IPS-15b (cell line): ENCODE measurements at regions not wholly inside any gene's neighbourhood (a gene's known extent, or its start where the extent isn't known, plus 50 kb on each side); places are given as distances from the start of the nearest gene placed in this dataset.

ENCODE experiments used
- H3K27me3 ChIP-seq: one replicate; pipeline ENCODE4 v1.6.1; 2013; ENCODE audit warnings: low read length; ENCODE audit not compliant: control insufficient read depth, insufficient read depth
- H3K36me3 ChIP-seq: one replicate; pipeline ENCODE4 v1.6.1; 2013; ENCODE audit warnings: low read length; ENCODE audit not compliant: control insufficient read depth, insufficient read depth
- H3K4me1 ChIP-seq: one replicate; pipeline ENCODE4 v1.6.1; 2013; ENCODE audit warnings: mild to moderate bottlenecking, low read length; ENCODE audit not compliant: control insufficient read depth, insufficient read depth
- H3K4me3 ChIP-seq: one replicate; pipeline ENCODE4 v1.5.1; 2013; ENCODE audit warnings: low read depth, low read length
- H3K9ac ChIP-seq: one replicate; pipeline ENCODE4 v1.6.1; 2013; ENCODE audit warnings: low read depth, mild to moderate bottlenecking, low read length
- H3K9me3 ChIP-seq: one replicate; pipeline ENCODE4 v1.6.1; 2013; ENCODE audit warnings: mild to moderate bottlenecking, low read length; ENCODE audit not compliant: control insufficient read depth, insufficient read depth

- Histone ChIP-seq H3K9me3 (no peaks in the 10 kb centered on the region), H3K4me1 (no peaks in the 10 kb centered on the region), H3K36me3 (no peaks in the 10 kb centered on the region), H3K4me3 (no peak overlapping the region), H3K9ac (no peak overlapping the region), H3K27me3 (no peaks in the 10 kb centered on the region)
These were observed 299.7 kb downstream of the QKI start for GRCh38 chr6:163714179-163714578.

DNA sequence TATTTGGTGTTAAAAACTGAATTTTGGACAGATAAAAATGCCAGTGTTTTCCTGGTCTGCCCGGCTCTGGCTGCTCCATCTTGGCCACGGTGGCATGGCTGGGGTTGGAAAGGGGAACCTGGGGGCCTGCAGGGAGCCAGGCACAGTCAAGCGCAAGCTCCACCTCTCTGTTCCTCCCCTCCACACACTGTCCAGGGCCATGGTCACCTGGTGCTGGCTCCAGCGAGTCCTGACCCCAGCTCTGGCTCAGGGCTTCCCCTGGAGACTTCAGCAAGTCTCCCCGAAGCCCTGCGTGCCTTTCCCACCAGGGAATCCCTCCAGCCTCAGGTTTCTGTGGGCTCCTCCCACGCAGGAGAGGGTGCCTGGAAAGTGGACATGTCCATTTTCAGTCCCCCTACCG lies 298.5 kb downstream of the QKI start:
- Histone ChIP-seq H3K9ac (no peak overlapping the region), H3K36me3 (no peaks in the 10 kb centered on the region), H3K4me1 (no peaks in the 10 kb centered on the region), H3K4me3 (no peak overlapping the region), H3K9me3 (no peaks in the 10 kb centered on the region), H3K27me3 (no peaks in the 10 kb centered on the region)

DNA sequence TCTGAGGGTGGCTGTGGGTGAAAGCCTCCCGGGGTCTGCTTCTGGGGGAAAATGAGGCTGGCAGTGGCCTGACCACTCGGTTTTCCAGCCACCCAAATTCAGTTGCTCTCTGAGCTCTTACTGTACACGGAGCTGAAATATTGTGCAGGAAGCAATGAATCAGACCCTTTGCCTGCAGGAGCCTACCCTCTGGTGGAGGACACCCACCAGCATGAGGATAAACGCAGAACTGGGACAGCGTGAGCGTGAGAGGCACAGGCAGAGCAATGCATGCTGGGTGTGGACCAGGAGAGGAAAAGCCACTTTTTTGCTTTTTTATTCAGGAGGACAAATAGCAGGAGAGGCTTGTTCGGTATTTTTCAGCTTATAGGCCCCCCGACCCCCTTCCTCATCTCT lies 298.0 kb downstream of the QKI start:
- Histone ChIP-seq H3K9me3 (no peaks in the 10 kb centered on the region), H3K4me1 (no peaks in the 10 kb centered on the region), H3K4me3 (no peak overlapping the region), H3K9ac (no peak overlapping the region), H3K36me3 (no peaks in the 10 kb centered on the region), H3K27me3 (no peaks in the 10 kb centered on the region)

DNA sequence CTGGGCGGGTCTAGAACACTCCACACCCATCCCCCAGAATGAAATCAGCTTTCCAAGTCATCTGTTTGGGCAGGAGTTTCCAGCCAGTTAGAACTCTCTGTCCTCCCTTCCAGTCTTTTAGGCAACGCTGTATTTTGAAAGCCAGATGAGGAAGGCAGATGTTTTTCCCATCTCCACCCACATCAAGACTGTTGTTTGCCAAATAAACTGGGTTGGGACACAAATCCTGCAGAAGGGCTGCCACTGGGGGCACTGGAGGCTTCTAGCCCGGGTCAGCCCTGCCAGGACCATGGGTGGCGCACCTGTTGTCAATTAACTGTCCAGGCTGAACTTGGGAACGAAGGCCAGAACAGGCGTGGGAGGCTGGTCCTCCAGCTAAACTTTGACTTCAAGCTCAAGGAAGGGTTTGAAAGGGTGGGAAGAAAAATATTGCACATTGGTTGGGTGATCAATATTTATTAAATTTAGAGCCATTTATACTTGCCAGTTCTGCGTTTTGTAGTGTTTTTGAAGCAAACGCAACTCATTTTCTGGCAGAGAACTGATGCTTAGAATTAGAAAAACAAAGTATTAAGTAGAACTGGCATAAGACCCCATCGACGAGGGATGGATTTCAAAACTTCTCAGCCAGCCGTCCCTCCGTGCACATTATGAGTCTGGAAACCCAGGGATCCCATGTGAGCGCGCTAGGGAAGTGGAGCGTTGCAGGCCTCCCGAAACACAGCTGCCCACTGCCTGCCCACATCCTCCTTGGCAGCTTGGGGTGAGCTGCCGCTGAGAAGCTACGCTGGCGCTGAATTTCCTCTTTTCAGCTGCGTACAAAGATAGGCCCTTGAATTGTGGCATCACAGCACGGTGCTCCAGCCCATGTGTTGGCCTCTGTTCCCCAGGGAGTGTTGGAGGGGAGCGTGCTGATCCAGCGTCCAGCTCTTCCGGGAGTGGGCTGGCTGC lies 297.4 kb downstream of the QKI start:
- Histone ChIP-seq H3K4me1 (no peaks in the 10 kb centered on the region), H3K27me3 (no peaks in the 10 kb centered on the region), H3K36me3 (no peaks in the 10 kb centered on the region), H3K9ac (no peak overlapping the region), H3K9me3 (no peaks in the 10 kb centered on the region), H3K4me3 (no peak overlapping the region)

DNA sequence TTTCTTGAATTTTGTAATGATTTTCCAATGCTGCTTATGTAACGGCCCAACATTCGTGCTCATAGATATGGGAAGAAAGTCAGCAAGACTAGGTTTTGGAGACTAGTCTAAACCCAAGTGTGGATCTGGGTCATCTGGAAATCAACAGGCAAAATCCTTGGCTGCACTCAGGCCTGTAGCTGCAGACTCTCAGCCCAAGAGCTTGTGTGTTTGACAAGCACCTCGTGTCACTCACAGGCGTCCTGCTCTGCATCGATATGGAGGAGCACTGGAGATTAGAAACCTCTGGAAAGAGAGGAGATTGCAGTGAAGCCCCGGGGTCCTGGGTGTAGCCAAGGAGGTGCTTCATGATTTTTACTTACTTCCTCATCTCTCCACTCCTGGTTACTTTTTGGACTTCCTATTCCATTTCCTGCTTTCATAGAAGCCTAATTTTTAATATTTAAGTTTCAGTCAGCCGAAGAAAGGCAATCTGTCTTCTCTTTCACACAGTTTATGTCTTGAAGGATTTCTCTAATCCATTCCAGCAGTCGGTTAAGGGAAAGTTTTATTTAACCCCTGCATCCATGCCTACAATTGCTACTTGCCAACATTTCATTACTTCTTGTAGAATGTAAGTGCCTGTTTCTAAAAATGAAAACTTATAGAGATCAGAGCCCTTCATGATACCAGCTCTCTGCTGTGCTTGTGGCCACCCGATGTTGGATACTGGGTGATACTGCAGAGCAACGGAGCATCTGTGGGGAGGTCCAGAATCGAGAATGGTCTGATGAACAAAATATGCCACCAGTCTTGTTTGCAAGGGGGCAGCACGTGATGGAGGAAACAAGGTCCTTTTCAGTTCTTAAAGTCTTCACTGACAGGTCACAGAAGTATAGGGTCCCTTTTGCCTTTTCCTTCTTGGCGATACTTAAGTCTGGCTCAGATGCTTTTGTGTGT lies 296.3 kb downstream of the QKI start:
- no peaks in the 10 kb centered on the region for H3K27me3 ChIP-seq
- no peaks in the 10 kb centered on the region for H3K9me3 ChIP-seq
- H3K9ac ChIP-seq, result no peak overlapping the region
- no peaks in the 10 kb centered on the region for H3K4me1 ChIP-seq
- H3K4me3 ChIP-seq, result no peak overlapping the region
- H3K36me3 ChIP-seq, result no peaks in the 10 kb centered on the region

DNA sequence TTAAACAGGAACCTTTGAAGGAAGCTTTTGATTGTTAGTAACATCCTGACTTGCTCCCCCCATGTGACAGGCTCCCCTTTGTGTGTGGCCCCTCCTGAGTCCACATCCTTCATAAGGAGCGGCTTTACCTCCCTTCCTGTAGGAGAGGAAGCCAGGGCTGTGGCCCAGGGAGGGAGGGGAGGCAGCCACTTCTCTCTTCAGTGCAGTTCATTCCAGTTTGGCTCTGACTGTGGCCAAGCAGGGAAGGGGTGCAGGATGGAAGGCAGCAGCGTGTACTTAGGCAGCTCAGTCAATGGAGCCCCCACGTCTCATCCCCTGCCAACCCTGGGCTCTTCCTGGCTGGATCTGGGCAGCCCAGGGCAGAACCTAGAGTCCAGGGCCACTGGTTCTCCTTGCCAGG lies 295.2 kb downstream of the QKI start:
- Histone ChIP-seq H3K9ac (no peak overlapping the region), H3K4me1 (no peaks in the 10 kb centered on the region), H3K36me3 (no peaks in the 10 kb centered on the region), H3K27me3 (no peaks in the 10 kb centered on the region), H3K9me3 (no peaks in the 10 kb centered on the region), H3K4me3 (no peak overlapping the region)

DNA sequence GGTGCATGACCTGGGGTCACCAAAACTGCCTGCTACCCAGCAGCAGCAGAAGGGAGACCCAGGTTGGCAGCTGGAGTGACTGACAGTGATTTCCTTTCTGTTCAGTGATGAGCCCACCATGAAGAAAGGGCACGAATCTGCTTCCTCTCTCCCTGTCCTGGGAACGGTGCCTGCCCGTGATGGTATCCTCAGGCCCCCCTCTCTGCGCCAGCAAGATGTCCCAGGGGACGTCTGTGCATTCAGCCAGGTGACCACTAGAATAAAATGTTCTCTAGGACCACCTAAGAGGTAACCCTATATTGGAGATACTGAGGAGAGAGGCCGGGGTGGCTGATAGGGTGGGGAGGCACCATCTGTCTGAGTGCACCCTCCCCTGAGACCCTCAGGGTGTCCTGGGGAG lies 294.7 kb downstream of the QKI start:
- Histone ChIP-seq H3K36me3 (no peaks in the 10 kb centered on the region), H3K4me1 (no peaks in the 10 kb centered on the region), H3K9me3 (no peaks in the 10 kb centered on the region), H3K9ac (no peak overlapping the region), H3K27me3 (no peaks in the 10 kb centered on the region), H3K4me3 (no peak overlapping the region)

DNA sequence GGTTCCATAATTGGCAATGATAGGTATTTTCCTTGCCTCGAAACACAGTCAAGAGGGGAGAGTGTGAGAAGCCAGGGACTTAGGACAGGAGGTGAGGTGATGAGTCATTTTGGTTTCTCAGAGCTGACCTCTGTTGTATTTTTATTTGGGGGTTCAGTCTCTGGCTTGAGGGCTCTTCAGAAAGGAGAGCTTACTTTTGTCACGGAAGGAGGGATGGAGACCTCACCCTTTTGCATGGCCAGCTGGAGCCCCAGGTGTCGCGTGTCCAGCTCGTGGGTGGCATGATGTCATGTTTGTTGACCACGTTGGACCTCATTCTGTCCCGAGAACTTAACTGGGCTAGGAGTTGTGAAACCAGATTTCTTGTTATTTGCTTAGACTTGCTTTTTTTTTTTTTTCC lies 293.9 kb downstream of the QKI start:
- no peaks in the 10 kb centered on the region for H3K4me1 ChIP-seq
- H3K9me3 ChIP-seq, result no peaks in the 10 kb centered on the region

DNA sequence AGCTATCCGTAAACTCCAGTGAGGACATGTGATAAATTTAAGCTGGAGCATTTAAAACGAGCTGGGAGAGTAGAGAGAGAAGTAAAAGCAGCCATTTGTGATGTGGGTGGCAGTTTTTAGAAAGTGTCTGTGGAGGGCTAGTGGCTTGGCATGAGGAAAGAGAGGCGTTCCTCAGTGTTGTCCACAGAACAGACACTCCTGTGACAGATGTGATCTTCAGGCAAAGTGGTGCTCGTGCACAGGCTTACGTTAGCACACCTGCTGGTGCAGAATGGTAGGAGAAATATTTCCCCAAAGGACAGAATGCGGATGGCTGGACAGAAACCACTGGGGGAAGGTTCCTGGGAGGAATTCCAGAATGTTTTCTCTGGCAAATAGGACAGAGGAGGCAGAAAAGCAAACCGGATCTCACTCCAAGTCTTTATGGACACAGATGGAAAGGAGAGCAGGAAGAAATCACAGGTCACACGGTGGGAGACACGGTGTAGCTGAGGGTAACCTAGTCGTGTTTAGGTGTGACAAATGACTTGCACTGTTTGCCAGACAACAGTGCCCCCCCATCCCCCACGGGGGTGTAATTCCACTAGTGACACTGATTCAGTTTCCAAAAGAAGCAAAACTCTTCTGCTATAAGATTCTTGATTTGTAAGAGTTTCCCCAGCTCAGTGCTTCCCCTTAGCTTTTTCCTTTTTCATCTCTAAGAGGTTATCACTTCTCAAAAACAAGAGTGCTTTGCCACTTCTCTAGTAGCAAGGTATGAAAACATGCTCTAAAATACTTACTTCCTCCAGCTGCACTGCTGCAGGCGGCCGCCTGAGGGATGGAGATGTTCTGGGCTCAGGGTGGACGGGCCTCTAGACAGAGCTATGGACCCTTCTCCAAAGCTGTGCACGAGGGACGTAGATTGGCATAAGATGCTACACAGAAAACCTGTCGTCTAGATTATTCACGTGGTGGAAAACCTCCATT lies 293.2 kb downstream of the QKI start:
- no peaks in the 10 kb centered on the region for H3K4me1 ChIP-seq
- no peaks in the 10 kb centered on the region for H3K36me3 ChIP-seq
- H3K9me3 ChIP-seq, result no peaks in the 10 kb centered on the region
- H3K4me3 ChIP-seq, result no peak overlapping the region
- H3K9ac ChIP-seq, result no peak overlapping the region
- H3K27me3 ChIP-seq, result no peaks in the 10 kb centered on the region

More for the DNA sequence above, 293.9 kb downstream of the QKI start:
- no peaks in the 10 kb centered on the region for H3K27me3 ChIP-seq
- H3K9ac ChIP-seq, result no peak overlapping the region
- no peaks in the 10 kb centered on the region for H3K36me3 ChIP-seq
- H3K4me3 ChIP-seq, result no peak overlapping the region

GRCh38 chr6:163706500-163707087 lies 292.1 kb downstream of the QKI start:
- Histone ChIP-seq H3K27me3 (no peaks in the 10 kb centered on the region), H3K4me1 (no peaks in the 10 kb centered on the region), H3K9me3 (no peaks in the 10 kb centered on the region), H3K36me3 (no peaks in the 10 kb centered on the region), H3K9ac (no peak overlapping the region), H3K4me3 (no peak overlapping the region)

DNA sequence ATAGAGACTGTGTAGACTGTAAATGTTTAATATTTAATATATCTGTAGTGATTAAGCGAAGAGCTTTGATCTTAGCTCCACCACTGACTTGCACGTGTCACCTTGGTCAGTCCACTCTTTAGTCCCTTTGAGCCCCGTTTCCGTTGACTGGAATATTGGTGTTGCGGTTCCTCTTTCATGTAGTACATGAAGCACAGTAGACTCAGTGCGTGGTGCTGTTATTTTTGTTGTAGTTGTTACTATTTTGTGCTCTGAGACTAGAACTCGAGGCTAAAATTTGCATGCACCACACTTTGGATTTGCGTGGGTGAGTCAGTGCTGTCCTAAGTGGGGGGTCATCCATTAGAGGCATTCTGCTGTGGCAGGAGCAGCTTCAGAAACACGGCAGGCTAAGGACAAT lies 291.4 kb downstream of the QKI start:
- no peak overlapping the region for H3K4me3 ChIP-seq
- no peaks in the 10 kb centered on the region for H3K4me1 ChIP-seq
- no peaks in the 10 kb centered on the region for H3K9me3 ChIP-seq
- no peak overlapping the region for H3K9ac ChIP-seq
- no peaks in the 10 kb centered on the region for H3K27me3 ChIP-seq
- H3K36me3 ChIP-seq, result no peaks in the 10 kb centered on the region
